HG02759 (cell line): ENCODE measurements at regions not wholly inside any gene's neighbourhood (a gene's known extent, or its start where the extent isn't known, plus 50 kb on each side); places are given as distances from the start of the nearest gene placed in this dataset.
"Not testable (repeated sequence)": the region's sequence is repeated elsewhere in the genome, so short reads cannot be mapped to it uniquely, and the experiment has no call there.

Source experiments
- ATAC-seq: cut with Tn5 transposase; IDR thresholded peaks from one replicate; pipeline ENCODE4 v1.9.1; 2021; ENCODE audit warnings: mild to moderate bottlenecking, moderate library complexity; ENCODE audit not compliant: unreplicated experiment

- ATAC-seq: no peak
Observed at GRCh38 chr6:139702706-139703105, 328.3 kb upstream of the CITED2 start.

DNA sequence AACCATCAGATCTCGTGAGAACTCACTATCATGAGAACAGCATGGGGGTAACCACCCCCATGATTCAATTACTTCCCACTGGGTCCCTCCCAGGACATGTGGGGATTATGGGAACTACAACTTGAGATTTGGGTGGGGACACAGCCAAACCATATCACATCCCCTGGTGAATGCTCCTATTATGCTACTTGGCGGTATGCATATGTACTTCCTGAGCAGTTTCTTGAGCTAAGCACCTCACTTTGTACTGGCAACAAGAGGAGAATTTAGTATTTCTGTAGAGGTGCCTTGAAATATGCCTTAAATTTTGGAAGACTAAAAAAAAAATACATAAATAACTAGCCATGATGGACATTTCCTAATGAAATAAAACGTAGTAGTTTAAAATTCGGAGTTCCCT, 327.2 kb upstream of the CITED2 start:
- ATAC-seq: no peak

DNA sequence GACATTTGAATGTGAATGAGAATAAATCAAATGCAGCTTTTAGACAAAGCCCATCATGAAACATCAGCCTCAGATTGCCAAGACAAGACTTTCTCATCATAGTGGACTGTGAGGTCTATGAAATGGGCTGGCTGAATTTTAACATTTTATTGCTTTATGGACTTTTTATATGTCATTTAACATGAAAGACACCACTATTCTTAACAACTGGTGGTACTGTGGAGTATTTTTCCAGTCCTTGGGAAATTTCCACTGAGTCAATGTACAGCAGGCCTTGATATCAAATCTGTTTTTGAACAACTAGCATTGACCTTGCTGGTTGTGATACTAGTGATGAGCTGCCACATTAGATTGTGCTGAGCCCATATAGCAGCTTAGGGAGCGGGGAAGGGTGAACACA, 326.6 kb upstream of the CITED2 start:
- no peak for ATAC-seq

GRCh38 chr6:139699911-139700310, 325.5 kb upstream of the CITED2 start:
- ATAC-seq: no peak

DNA sequence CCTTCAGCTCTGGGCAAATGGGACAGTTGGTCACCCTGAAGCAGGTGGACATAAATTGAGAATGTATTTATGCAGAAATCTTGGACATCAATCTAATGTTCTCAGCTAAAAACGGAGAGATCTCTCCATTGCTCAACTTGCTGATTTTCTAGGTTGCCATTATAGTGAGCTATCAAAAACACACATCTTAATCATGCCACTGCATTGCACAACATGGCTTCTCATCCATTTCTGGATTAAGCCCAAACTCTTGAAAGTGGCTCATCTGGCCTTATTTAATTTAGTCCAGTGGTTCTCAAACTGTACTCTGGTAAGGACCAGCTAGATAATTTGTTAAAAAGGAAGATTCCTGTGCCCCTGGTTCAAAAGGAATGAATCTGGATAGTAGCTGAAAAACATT, 324.9 kb upstream of the CITED2 start:
- ATAC-seq: no peak

GRCh38 chr6:139698526-139699176, 324.2 kb upstream of the CITED2 start:
- no peak for ATAC-seq

DNA sequence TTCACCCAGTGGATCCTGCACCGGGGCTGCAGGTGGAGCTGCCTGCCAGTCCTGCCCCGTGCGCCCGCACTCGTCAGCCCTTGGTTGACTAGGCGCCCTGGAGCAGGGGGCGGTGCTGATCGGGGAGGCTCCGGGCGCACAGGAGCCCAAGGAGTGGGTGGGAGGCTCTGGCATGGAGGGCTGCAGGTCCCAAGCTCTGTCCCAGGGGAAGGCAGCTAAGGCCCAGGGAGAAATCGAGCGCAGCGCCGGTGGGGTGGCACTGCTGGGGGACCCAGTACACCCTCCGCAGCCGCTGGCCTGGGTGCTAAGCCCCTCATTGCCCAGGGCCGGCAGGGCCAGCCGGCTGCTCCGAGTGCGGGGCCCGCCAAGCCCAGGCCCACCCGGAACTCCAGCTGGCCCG, 323.4 kb upstream of the CITED2 start:
- ATAC-seq: not testable (repeated sequence)

DNA sequence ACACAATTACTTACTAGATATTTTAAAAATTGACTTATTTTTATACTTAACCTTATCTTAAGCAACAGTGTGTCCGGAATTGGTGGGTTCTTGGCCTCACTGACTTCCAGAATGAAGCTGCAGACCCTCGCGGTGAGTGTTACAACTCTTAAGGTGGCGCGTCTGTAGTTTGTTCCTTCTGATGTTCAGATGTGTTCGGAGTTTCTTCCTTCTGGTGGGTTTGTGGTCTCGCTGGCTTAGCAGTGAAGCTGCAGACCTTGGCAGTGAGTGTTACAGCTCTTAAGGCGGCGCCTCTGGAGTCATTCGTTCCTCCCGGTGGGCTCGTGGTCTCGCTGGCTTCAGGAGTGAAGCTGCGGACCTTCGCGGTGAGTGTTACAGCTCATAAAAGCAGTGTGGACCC, 322.5 kb upstream of the CITED2 start:
- not testable (repeated sequence) for ATAC-seq

- no peak for ATAC-seq
Observed at GRCh38 chr6:139695361-139695760, 320.9 kb upstream of the CITED2 start.

GRCh38 chr6:139693735-139694134, 319.3 kb upstream of the CITED2 start:
- no peak for ATAC-seq

GRCh38 chr6:139690007-139690406, 315.6 kb upstream of the CITED2 start:
- no peak for ATAC-seq

DNA sequence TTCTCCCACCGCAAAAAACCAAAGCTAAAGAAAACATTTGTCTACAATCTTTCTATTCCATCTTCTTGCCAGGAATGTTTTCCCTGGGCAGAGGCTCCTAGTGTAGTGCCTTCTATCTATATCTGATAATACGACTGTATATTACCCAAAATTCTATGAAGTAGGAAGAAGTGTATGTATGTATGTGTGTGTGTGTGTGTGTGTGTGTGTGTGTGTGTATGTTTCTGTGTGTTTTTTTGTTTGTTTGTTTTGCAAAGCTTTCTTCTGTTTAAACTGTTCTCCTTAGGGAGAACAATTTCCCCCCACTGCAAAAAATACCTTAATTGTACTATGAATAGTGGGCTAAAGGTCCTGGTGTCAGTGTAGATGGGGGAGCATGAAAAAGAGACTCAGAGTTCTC, 312.6 kb upstream of the CITED2 start:
- ATAC-seq: no peak

DNA sequence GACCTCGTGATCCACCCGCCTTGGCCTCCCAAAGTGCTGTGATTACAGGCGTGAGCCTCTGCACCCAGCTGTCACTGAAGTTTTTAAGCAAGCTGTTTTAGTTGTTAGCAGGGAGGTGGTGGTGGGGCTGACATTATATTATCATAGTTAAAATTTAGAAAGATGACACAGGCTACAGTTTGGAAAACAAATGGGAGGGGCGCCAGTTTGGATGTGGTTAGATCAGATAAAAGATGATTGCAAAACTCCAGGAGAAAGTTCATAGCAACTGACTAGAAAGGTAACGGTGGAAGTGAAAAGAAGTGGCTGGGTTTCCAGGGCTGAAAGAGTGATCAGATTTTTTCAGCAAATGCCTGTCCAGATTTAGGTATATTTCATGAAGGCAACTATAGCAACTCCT, 311.9 kb upstream of the CITED2 start:
- ATAC-seq: no peak

- no peak for ATAC-seq
Observed at GRCh38 chr6:139685009-139685408, 310.6 kb upstream of the CITED2 start.

DNA sequence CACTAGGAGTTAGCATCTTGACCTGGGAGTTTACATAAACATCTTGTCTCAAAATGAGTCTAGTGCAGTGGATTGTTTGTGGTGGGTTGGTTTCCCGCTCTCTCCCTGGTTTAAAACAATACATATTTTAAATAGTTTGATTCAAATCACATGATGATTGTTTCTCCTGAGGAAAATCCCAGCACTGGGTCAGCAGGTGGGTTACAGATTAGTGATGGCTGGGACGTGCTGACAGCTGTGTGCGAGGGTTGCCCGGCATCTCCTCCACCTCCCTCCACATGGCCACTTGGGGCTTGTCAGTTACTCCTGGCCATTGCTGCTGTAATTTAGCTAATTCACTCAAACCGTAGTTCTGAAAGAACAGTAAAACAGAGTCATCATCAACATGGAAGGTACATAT, 306.4 kb upstream of the CITED2 start:
- no peak for ATAC-seq

GRCh38 chr6:139679516-139680179, 305.2 kb upstream of the CITED2 start:
- ATAC-seq: no peak

DNA sequence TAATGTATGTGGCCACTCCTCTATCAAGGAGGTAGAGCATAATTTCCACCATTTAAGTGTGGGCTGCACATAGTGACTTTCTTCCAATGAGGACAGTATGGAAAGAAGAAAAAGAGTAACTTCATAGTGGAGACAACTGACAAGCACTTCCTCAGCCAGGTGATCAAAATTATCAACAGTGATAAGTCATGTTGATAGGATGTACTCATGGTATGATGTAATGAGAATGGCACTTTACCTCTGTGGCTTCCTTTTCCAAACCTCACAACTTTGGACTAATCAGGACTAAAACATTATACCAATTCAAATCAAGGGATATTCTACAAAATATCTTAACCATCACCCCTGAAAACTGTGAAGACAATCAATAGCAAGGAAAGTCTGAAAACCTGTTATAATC, 302.3 kb upstream of the CITED2 start:
- no peak for ATAC-seq

DNA sequence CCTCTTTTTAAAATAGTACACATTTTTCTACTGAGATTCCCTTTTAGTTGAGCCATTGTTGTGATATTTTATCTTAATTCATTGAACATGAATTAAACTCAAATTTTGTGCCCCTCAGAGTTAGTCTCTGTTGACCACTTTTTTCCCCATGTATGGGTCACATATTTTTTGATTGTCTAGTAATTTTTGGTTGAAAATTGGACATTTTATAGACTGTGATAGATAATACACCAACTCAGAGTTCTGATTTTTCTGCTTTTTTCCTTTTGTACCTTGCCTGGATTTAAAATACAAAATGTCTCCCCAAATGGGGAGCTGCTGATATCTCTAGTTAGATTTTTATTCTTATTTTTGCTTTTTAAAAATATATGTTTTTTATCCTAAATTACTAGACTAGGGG, 291.8 kb upstream of the CITED2 start:
- ATAC-seq: no peak

DNA sequence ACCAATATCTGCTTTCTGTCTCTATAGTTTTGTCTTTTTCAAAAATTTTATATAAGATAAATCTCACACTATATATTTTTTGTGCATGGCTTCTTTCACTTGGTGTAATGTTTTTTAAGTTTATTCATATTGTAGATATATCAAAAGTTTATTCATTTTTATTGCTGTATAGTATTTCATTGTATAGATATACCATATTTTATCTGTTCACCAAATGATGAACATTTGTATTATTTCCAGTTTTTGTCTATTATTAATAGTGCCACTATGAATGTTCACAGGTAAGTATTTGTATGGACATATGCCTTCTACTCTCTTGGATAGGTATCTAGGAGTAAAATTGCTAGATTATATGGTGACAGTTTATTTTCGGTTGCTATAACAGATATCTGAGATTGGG, 289.5 kb upstream of the CITED2 start:
- ATAC-seq: no peak

GRCh38 chr6:139659711-139660110, 285.3 kb upstream of the CITED2 start:
- no peak for ATAC-seq

DNA sequence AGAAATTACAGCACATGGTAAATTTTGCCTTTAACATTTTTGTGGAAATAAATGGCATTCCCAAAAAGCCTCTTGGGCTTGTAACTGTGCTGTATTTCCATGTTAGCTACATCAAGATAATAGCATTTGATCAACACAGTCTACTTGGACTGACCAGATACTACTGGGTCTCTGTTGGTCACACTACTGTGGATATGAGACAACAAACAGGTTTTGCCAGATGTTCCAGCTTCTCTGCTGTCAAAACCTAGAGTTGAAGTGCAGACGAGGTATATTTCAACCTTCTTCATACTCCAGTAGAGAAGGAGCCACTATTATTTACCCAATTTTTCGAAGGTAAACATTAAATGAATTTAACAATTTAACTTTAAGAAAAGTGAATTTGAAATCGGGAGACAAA, 284.7 kb upstream of the CITED2 start:
- no peak for ATAC-seq

DNA sequence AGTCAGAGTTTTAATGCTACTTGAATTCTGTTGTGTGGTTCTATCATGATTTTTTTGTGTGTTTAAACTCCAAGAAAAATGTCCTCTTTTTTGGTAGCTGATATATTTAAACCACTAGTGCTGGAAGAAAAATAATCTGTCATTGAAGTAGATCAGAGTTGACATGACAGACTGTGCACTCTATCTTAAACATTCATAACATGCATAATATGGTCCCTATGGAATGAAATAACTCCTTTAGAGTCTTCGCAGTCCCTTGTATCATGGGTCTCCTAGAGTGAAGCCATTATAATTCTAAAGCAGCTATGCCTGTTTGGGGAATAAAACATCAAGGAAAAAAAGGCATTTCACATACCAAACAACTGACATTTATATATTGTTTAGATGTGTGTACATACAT, 282.7 kb upstream of the CITED2 start:
- ATAC-seq: no peak
